GM21447 (cell line): ENCODE measurements at regions not wholly inside any gene's neighbourhood (a gene's known extent, or its start where the extent isn't known, plus 50 kb on each side); places are given as distances from the start of the nearest gene placed in this dataset.
"Not testable (repeated sequence)": the region's sequence is repeated elsewhere in the genome, so short reads cannot be mapped to it uniquely, and the experiment has no call there.

Experiments
- ATAC-seq: cut with Tn5 transposase; IDR thresholded peaks from one replicate; pipeline ENCODE4 v1.9.1; 2021; ENCODE audit not compliant: unreplicated experiment

DNA sequence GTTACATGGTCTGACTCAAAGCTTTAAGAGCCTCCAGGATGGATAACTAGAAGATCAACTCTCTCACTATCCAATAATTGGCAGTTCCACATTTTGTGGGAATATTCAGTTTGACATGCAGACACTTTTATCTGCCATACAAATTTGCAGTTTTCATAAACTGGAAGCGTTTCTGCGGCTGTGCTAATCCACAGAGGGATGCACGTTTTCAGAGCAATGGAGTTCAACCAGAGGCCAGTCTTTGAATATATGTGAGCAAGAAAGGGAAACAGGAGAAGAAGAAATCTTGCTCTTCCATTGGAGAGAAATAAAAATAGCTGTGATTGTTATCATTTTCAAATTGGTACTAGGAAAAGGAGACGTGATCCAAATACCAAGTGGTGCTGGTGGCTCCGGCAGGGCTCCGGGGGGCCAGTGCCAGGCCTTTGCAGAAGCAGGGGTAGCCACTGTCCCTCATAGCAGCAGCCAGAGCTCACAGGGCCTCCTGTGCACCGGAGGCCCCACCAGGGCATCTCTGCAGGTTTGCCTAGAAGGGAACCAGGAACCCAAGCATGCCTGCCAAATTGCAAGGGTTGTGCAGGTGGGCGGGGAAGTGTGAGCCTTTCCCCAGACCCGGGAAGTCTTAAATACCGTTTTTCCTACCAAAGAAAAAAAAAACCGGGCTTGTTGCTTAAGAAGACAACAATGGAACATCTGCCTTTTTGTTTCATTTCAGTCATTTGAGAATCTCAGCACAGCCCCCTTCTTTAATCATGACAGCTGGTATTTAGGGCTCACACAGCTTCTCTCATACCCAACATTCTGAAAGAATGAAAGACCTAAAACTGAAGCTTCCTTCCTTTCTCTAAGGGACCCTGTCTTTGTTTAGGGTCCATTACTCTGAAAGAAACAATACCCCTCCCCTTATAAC, 791.1 kb upstream of the SOX11 start:
- ATAC-seq: no peak

- ATAC-seq: no peak
These were observed 788.4 kb upstream of the SOX11 start for GRCh38 chr2:4903656-4904348.

DNA sequence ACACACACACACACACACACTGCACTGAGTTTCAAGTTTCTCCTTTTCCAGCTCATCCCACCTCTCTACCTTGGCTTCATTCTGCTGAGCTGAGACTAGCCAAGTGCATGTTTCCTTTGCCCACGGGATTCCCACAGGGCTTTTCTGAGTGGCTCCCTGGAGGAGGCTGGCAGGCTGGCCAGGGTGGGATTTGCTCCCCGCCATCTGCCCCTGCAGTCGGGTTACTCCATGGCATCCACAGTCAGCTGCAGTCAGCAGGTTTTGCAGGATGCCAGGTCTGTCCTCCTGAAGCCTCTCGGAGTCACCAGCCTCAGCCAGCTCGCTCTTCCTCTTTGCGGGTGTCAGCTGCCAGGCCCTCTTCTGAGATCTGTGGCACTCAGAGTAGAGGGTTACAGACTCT, 783.7 kb upstream of the SOX11 start:
- no peak for ATAC-seq

DNA sequence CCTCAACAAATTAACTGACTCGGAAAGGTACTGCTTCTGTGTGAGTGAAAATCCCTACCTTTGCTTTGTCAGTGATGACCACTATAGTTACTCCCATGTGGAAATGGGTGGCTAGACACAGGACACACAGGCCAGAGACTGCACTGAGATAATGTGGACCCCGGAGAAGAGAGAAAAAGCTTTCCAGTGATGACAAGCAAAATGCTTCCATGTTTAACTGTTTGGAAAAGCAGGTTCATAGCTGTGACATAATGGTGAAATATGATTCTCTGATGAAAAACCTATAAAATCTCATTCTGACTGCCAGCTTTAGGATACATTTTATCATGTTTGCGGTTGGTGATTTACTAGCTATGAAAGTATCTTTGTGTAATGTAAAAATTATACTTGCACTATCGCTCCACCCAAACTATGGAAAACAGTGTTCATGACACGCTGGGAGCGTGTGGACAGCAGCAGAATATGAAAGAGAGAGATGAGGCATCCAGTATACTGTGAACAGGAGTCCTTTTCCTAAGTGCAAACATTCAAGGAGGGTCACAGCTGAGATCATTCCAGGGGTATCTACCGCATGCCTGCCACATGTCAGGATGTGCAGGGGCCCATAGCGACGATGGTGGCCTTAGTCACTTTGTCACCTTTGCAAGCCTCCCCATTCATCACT, 782.7 kb upstream of the SOX11 start:
- no peak for ATAC-seq

GRCh38 chr2:4914036-4914435, 778.1 kb upstream of the SOX11 start:
- ATAC-seq: no peak

- ATAC-seq: no peak
These were observed 777.6 kb upstream of the SOX11 start for GRCh38 chr2:4914551-4914950.

DNA sequence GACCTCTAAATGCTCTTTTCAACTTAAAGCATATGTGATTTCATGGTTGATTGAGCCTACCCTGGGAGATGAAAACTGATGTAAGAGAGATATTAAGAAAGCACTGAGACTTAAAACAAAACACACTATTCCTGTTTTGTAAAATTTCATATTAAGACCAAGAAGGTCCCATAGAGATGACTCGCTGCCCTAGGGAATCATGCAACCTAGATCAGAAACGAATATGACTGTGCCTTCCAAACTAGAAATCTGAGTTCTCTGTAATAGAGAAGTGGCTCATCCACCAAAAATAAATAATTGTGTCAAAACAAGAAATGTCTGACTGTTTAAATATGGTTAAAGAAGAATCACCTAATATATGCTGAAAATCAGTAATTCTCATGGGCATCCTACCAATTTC, 776.8 kb upstream of the SOX11 start:
- ATAC-seq: no peak

GRCh38 chr2:4916094-4916493, 776.1 kb upstream of the SOX11 start:
- ATAC-seq: no peak

DNA sequence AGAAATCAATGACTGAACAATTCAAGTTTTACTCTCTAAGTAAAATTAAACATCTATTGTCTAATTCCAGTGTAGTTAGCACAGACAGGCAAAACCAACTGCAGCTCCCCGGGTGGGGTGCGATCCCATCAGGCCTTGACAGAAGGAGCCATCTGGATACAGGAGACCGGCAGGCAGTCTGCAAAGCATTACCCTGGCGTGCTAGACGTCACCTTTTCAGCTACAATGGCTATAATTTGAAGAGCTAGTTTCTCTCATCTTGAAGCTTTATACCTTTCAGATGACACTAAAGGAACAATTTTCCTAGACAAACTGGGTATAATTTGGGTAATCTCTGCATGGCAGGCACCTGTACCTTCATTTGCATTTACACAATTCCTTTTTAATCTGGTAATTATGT, 761.5 kb upstream of the SOX11 start:
- no peak for ATAC-seq

DNA sequence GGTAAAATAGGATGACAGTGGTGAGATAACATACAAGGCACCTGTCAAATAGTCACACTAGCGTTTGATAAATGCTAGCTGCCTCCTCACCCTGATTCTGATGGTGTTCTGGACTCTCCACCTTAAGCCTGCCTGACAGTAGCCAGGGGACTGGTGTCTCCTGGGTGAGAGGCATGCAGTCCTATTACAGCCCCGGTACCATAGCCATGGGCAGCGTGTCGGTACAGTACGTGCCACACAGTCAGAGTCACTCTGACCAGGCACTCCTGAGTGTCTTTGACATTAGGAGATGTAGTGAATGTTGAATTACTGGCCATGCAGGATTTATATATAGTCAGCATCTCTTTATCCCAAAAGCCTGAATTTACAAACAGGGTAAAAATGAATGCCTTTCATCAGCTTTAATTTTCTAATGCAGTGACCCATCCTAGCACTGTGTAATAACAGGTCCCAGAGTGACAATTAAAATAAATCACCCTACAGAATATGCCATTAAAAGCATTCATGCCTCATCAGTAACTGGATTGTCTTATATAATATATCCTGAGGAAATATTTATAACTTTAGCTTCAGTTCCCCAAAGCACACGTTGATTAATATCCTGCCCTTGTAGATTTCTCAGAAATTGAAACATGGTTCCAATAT, 760.3 kb upstream of the SOX11 start:
- ATAC-seq: no peak

DNA sequence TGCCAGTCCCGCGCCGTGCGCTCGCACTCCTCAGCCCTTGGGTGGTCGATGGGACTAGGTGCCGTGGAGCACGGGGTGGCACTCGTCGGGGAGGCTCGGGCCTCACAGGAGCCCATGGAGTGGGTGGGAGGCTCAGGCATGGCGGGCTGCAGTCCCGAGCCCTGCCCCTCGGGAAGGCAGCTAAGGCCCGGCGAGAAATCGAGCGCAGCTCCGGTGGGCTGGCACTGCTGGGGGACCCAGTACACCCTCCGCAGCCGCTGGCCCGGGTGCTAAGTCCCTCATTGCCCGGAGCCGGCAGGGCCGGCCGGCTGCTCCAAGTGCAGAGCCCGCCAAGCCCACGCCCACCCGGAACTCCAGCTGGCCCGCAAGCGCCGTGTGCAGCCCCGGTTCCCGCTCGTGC, 756.9 kb upstream of the SOX11 start:
- ATAC-seq: not testable (repeated sequence)

GRCh38 chr2:4937550-4937949, 754.6 kb upstream of the SOX11 start:
- ATAC-seq: no peak

GRCh38 chr2:4938206-4938605, 754.0 kb upstream of the SOX11 start:
- no peak for ATAC-seq

DNA sequence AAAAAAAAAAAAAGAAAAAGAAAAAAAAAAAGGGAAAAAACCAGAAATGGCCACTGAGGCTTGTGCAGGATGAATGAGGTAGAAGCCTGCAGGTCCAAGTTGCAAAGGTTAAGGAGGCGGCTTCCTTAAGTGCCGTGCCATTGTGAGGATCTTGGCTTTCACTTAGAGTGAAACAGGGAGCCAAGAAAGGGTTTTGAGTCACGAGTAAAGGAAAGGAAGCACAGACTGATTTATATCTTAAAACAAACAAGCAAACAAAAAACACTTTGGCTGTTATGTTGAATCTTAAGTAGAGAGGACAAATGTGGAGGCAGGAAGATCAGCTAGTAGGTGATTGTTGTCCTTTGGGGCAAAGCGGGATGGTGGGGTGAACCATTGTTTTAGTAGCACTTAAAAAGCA, 749.7 kb upstream of the SOX11 start:
- no peak for ATAC-seq

DNA sequence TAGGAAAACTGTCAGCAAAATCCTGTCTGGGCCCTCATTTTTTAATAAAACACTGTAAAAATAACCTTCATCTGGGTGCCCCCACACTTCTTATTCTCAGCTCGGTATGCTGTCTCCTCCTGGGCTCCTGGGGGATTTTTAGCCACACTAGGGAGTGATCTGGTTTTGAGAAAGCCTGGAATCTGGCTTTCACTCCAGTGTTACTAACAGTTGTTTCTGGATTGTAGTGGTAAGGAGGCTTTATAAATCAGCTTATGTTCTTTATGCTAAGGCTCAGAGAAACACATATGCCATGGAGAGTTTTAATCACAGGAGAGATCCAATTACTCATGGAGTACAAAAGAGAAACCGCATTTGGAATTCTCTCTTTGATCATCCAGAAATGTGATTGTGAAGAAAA, 744.3 kb upstream of the SOX11 start:
- ATAC-seq: no peak

- no peak for ATAC-seq
These were observed 740.8 kb upstream of the SOX11 start for GRCh38 chr2:4951368-4951767.

DNA sequence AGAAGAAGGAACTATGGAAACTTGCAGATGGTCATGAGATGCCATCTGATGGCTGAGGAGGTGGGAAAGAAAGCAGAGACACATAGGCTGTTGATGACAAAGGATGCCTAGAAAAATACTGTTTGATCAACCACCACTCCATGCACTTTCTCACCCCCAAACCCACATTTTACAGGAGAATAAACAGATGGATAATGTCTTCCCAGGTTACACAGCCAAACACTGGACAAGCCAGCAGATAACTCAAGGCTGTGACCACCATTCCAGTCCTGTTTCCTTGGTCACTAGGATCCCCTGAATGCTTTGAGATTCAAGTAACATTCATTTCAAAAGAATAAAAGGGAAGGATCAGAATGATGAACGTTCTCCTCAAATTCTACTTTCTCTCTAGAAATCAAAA, 733.0 kb upstream of the SOX11 start:
- no peak for ATAC-seq

DNA sequence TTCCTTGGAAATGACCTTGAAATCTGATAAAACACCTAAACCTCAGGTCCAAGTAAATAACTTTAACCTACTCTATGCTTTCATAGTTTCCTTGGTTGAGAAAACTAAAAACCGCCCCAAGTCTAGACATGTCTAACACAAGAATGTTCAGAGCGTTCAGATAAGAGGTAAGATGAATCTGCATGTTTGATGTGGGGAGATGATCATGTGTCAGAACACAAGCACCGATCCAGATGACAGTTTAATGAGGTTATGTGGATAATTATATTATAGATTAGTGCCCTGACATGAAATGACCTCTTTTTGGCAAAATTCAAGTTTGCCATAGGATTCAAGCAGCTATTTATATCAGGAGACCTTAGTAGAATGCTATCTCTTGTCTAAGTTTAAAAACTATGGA, 729.8 kb upstream of the SOX11 start:
- ATAC-seq: no peak

- ATAC-seq: no peak
These were observed 729.1 kb upstream of the SOX11 start for GRCh38 chr2:4963106-4963505.

GRCh38 chr2:4964001-4964540, 728.1 kb upstream of the SOX11 start:
- ATAC-seq: no peak

DNA sequence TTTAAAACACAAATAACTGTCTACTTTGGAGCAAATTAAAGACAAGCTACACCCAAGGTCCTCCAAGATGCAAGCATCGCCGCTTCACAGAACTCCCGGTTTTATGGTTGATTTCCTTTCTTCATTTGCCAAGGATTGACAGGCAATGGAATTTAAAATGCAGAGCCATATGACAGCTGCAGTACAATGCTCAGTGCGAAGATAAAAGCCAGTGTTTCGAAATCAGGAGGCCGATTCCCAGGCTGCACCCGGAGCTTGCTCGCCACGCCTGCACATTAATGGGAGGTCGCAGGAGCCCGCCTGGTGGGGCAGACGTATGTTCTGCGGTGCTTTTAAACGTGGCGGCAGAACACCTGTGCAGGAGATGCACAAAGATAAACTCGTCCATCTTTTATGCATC, 727.6 kb upstream of the SOX11 start:
- no peak for ATAC-seq
